Neural cell (in vitro differentiated cells): ENCODE measurements at regions not wholly inside any gene's neighbourhood (a gene's known extent, or its start where the extent isn't known, plus 50 kb on each side); places are given as distances from the start of the nearest gene placed in this dataset.

Source experiments
- H2AFZ ChIP-seq: fragments of 200-600, 300-800 bp; sonication (generic), shearing (Covaris generic); 2 replicates; pipeline ENCODE4 v1.6.0; 2014; ENCODE audit warnings: low read depth, mild to moderate bottlenecking, antibody characterized with exemption, low read length, moderate library complexity
- H3F3A ChIP-seq: fragments of 200-600 bp; shearing (Covaris generic); 2 replicates; pipeline ENCODE4 v1.6.1; 2016; ENCODE audit warnings: mild to moderate bottlenecking, moderate library complexity, mixed read lengths, antibody characterized with exemption, low read length; ENCODE audit not compliant: insufficient read depth, poor library complexity, severe bottlenecking
- H3K27ac ChIP-seq: fragments of 200-600, 300-800 bp; sonication (generic), shearing (Covaris generic); 2 replicates; pipeline ENCODE4 v1.5.1; 2014; ENCODE audit warnings: mild to moderate bottlenecking, low read length, moderate library complexity
- H3K27me3 ChIP-seq: fragments of 300-800, 200-600 bp; sonication (generic), shearing (Covaris generic); 2 replicates; pipeline ENCODE4 v1.6.0; 2014; ENCODE audit warnings: mild to moderate bottlenecking, low read depth, low read length, moderate library complexity; ENCODE audit not compliant: insufficient read depth
- H3K36me3 ChIP-seq: fragments of 300-800, 200-600 bp; sonication (generic), shearing (Covaris generic); 2 replicates; pipeline ENCODE4 v1.5.1; 2014; ENCODE audit warnings: mild to moderate bottlenecking, antibody characterized with exemption, low read length, moderate library complexity; ENCODE audit not compliant: insufficient read depth
- H3K4me2 ChIP-seq: fragments of 300-800, 200-600 bp; sonication (generic), shearing (Covaris generic); 2 replicates; pipeline ENCODE4 v1.6.0; 2014; ENCODE audit warnings: mild to moderate bottlenecking, low read length
- H3K4me3 ChIP-seq: fragments of 300-800, 200-600 bp; sonication (generic), shearing (Covaris generic); 2 replicates; pipeline ENCODE4 v1.5.1; 2014; ENCODE audit warnings: mild to moderate bottlenecking, low read length, moderate library complexity
- H3K79me2 ChIP-seq: fragments of 200-600 bp; shearing (Covaris generic); replicated peaks from 2 replicates; pipeline ENCODE4 v1.6.0; 2014; ENCODE audit warnings: mild to moderate bottlenecking, low read length, moderate library complexity; ENCODE audit not compliant: insufficient read depth
- H3K9ac ChIP-seq: fragments of 300-800, 200-600 bp; sonication (generic), shearing (Covaris generic); 2 replicates; pipeline ENCODE4 v1.6.1; 2016; ENCODE audit warnings: mild to moderate bottlenecking, low read length, mixed read lengths
- H3K9me2 ChIP-seq: fragments of 200-600 bp; shearing (Covaris generic); 2 replicates; pipeline ENCODE4 v1.6.1; 2016; ENCODE audit warnings: mild to moderate bottlenecking, low read length, mixed read lengths; ENCODE audit not compliant: insufficient read depth
- H3K9me3 ChIP-seq: fragments of 200-600, 300-800 bp; sonication (generic), shearing (Covaris generic); 2 replicates; pipeline ENCODE4 v1.6.1; 2016; ENCODE audit warnings: mild to moderate bottlenecking, mixed run types, low read length, moderate library complexity, mixed read lengths
- H4K20me1 ChIP-seq: fragments of 200-600 bp; shearing (Covaris generic); 2 replicates; pipeline ENCODE4 v1.6.1; 2016; ENCODE audit warnings: mild to moderate bottlenecking, mixed run types; ENCODE audit not compliant: insufficient read depth
- EP300 ChIP-seq: fragments of 450-650 bp; conservative IDR thresholded peaks from 2 replicates; pipeline ENCODE4 v1.6.1; 2014; ENCODE audit warnings: antibody characterized with exemption, mild to moderate bottlenecking, moderate library complexity; ENCODE audit not compliant: poor library complexity, severe bottlenecking
- EZH2 ChIP-seq: fragments of 200-600, 300-800 bp; shearing (Covaris generic), sonication (generic); IDR thresholded peaks from 2 replicates; pipeline ENCODE4 v1.6.1; 2014; ENCODE audit warnings: antibody characterized with exemption, low read length, borderline replicate concordance, mild to moderate bottlenecking; ENCODE audit not compliant: insufficient read depth, poor library complexity, severe bottlenecking
- MXI1 ChIP-seq: fragments of 450-650 bp; conservative IDR thresholded peaks from 2 replicates; pipeline ENCODE4 v1.6.1; 2014; ENCODE audit warnings: antibody characterized with exemption, mild to moderate bottlenecking; ENCODE audit not compliant: poor library complexity, severe bottlenecking
- POLR2AphosphoS5 ChIP-seq: IDR thresholded peaks from 2 replicates; pipeline ENCODE4 v1.6.1; 2012
- SMC3 ChIP-seq: fragments of 450-650 bp; conservative IDR thresholded peaks from 2 replicates; pipeline ENCODE4 v1.6.1; 2014; ENCODE audit warnings: antibody characterized with exemption, mild to moderate bottlenecking, moderate library complexity; ENCODE audit not compliant: poor library complexity
- TAF1 ChIP-seq: IDR thresholded peaks from 2 replicates; pipeline ENCODE4 v1.6.1; 2012; ENCODE audit warnings: low read depth
- TF ChIP-seq, protein P1 (sequence below): IDR thresholded peaks from 2 replicates; pipeline ENCODE4 v1.6.1; 2012; ENCODE audit warnings: borderline replicate concordance
- TF ChIP-seq, protein P2 (sequence below): fragments of 450-650 bp; IDR thresholded peaks from 2 replicates; pipeline ENCODE4 v1.5.1; 2014; ENCODE audit warnings: antibody characterized with exemption, mild to moderate bottlenecking, moderate library complexity; ENCODE audit not compliant: poor library complexity, severe bottlenecking

DNA sequence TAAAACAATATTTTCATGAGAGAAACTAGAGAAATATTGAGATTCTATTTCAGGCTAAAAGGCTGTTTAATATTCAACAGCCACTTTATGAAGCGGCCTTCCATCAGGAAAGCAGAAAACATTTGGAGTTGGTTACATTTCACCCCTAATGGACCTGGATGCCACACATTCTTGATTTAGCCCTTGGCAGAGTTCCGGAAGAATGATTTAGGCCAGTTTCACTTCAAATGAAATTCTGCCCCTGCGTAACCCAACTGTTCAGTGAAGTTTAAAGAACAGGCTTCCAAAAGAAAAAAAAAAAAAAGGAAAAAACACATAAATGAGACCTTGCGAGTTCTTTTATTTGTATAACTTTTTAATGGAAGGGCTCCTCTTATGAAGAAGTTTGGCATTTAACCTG lies 239.2 kb upstream of the AKR1E2 start:
- Histone ChIP-seq H4K20me1 (no peaks in the 10 kb centered on the region), H3K79me2 (no peaks in the 10 kb centered on the region), H2AFZ (no peak overlapping the region), H3K27ac (no peak overlapping the region), H3K9me2 (no peaks in the 10 kb centered on the region), H3K27me3 (no peaks in the 10 kb centered on the region), H3K4me2 (no peak overlapping the region), H3K4me3 (no peak overlapping the region), H3K9me3 (no peaks in the 10 kb centered on the region), H3K9ac (no peak overlapping the region), H3K36me3 (no peaks in the 10 kb centered on the region), H3F3A (no peaks in the 10 kb centered on the region)
- TF ChIP-seq EZH2 = no peak
- no peak for TF ChIP-seq SMC3
- TF ChIP-seq TAF1 = no peak
- TF ChIP-seq, protein P1, sequence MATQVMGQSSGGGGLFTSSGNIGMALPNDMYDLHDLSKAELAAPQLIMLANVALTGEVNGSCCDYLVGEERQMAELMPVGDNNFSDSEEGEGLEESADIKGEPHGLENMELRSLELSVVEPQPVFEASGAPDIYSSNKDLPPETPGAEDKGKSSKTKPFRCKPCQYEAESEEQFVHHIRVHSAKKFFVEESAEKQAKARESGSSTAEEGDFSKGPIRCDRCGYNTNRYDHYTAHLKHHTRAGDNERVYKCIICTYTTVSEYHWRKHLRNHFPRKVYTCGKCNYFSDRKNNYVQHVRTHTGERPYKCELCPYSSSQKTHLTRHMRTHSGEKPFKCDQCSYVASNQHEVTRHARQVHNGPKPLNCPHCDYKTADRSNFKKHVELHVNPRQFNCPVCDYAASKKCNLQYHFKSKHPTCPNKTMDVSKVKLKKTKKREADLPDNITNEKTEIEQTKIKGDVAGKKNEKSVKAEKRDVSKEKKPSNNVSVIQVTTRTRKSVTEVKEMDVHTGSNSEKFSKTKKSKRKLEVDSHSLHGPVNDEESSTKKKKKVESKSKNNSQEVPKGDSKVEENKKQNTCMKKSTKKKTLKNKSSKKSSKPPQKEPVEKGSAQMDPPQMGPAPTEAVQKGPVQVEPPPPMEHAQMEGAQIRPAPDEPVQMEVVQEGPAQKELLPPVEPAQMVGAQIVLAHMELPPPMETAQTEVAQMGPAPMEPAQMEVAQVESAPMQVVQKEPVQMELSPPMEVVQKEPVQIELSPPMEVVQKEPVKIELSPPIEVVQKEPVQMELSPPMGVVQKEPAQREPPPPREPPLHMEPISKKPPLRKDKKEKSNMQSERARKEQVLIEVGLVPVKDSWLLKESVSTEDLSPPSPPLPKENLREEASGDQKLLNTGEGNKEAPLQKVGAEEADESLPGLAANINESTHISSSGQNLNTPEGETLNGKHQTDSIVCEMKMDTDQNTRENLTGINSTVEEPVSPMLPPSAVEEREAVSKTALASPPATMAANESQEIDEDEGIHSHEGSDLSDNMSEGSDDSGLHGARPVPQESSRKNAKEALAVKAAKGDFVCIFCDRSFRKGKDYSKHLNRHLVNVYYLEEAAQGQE = no peak
- TF ChIP-seq MXI1 = no peak

DNA sequence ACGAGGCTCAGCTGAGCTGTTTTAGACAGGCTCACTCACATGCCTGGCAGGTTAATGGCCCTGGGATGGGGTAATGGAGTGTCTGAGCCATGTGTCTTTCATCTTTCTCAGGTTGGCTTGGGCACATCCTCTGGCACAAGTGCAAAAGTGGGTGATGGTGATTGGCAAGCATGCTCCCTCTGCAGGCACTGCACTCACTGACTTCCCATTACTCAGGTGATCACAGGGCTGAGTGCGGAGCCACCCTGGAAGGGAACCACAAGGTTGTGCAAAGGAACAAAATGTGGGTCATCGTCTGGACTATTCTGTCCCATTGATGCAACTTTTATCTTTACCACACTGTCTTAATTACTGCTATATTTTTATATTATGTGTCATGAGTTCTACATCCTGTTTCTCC lies 244.1 kb upstream of the AKR1E2 start:
- Histone ChIP-seq H2AFZ (no peak overlapping the region), H3K9ac (no peak overlapping the region), H3F3A (no peaks in the 10 kb centered on the region), H3K4me3 (no peak overlapping the region), H3K9me3 (no peaks in the 10 kb centered on the region), H3K4me2 (no peak overlapping the region), H3K27me3 (no peaks in the 10 kb centered on the region), H3K79me2 (no peaks in the 10 kb centered on the region), H3K36me3 (no peaks in the 10 kb centered on the region), H3K9me2 (no peaks in the 10 kb centered on the region), H4K20me1 (no peaks in the 10 kb centered on the region), H3K27ac (no peak overlapping the region)
- TF ChIP-seq POLR2AphosphoS5 (peak; percentile 37), EP300 (peak; percentile 58), MXI1 (no peak), SMC3 (no peak), TAF1 (no peak)
- TF ChIP-seq, protein P2, sequence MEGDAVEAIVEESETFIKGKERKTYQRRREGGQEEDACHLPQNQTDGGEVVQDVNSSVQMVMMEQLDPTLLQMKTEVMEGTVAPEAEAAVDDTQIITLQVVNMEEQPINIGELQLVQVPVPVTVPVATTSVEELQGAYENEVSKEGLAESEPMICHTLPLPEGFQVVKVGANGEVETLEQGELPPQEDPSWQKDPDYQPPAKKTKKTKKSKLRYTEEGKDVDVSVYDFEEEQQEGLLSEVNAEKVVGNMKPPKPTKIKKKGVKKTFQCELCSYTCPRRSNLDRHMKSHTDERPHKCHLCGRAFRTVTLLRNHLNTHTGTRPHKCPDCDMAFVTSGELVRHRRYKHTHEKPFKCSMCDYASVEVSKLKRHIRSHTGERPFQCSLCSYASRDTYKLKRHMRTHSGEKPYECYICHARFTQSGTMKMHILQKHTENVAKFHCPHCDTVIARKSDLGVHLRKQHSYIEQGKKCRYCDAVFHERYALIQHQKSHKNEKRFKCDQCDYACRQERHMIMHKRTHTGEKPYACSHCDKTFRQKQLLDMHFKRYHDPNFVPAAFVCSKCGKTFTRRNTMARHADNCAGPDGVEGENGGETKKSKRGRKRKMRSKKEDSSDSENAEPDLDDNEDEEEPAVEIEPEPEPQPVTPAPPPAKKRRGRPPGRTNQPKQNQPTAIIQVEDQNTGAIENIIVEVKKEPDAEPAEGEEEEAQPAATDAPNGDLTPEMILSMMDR = no peak
- TF ChIP-seq, protein P1 = no peak
